Right lobe of liver (tissue), 6 donors: ENCODE measurements at regions not wholly inside any gene's neighbourhood (a gene's known extent, or its start where the extent isn't known, plus 50 kb on each side); places are given as distances from the start of the nearest gene placed in this dataset.

Experiments
- ATAC-seq, 4 donors: fragments of 200-7000 bp; cut with Tn5 transposase; one replicate each; pipeline ENCODE4 v1.9.1; 2020; ENCODE audit warnings: mild to moderate bottlenecking in 4 of 4, moderate library complexity in 4 of 4
- DNase-seq, 3 donors: peaks; one replicate each; pipeline ENCODE4 v3.0.0-alpha.2; 2020
- H3K27ac ChIP-seq, 3 donors: fragments of 200-600 bp; one replicate each; pipeline ENCODE4 v1.8.0; 2022
- H3K27me3 ChIP-seq, 2 donors: fragments of 200-600 bp; one replicate each; pipeline ENCODE4 v1.8.0; 2022
- H3K36me3 ChIP-seq, 4 donors: fragments of 200-600 bp; sonication (generic) in 1 of 4; one replicate each; pipeline versions ENCODE4 v1.5.1 to v1.8.0; 2017 to 2022; ENCODE audit warnings: control low read depth in 1 of 4
- H3K4me1 ChIP-seq, 4 donors: fragments of 200-600 bp; sonication (generic) in 1 of 4; one replicate each; pipeline versions ENCODE4 v1.5.1 to v1.8.0; 2017 to 2022; ENCODE audit warnings: control low read depth in 1 of 4
- H3K4me3 ChIP-seq, 3 donors: fragments of 200-600 bp; one replicate each; pipeline ENCODE4 v1.8.0; 2022
- H3K9me3 ChIP-seq, 4 donors: fragments of 200-600 bp; sonication (generic) in 1 of 4; one replicate each; pipeline versions ENCODE4 v1.5.1 to v1.8.0; 2017 to 2022; ENCODE audit warnings: control low read depth in 1 of 4
- POLR2A ChIP-seq: fragments of 450-650 bp; IDR thresholded peaks from one replicate; pipeline ENCODE4 v1.6.1; 2017; ENCODE audit warnings: antibody characterized with exemption, mild to moderate bottlenecking
- WGBS: methylation state at CpG from one replicate; pipeline ENCODE4 v1.1.6; 2018; ENCODE audit warnings: low coverage, low lambda C conversion rate; ENCODE audit not compliant: insufficient coverage; ENCODE audit errors: missing lambda C conversion rate; 5-methylcytosine and 5-hydroxymethylcytosine counted together
- intact Hi-C, 2 donors: fragments of 100-400 bp; cut with DNase I; formaldehyde crosslinking; loops; one replicate each; pipeline versions ENCODE4 v1.11.2 to v1.14.1; 2022
- TF ChIP-seq, protein P1 (sequence below), 4 donors: fragments of 200-600 bp in 3 of 4; fragments of 450-650 bp in 1 of 4; IDR thresholded peaks; one replicate each; pipeline versions ENCODE4 v1.5.1 to v1.8.0; 2016 to 2022; ENCODE audit warnings: antibody characterized with exemption in 4 of 4, mild to moderate bottlenecking in 2 of 4
- donor health status: DM: no; HTN: yes; CAD: no.
- donor health status: DM: no; HTN: no; CAD: no.
- donor health status: DM: no; HTN: no; CAD: no.
- donor health status: DM: no; HTN: yes; CAD: no.
- donor health status: DM: no; HTN: yes; CAD: no.

- intact Hi-C loops, result no loop called here
- TF ChIP-seq POLR2A, result no peak
- TF ChIP-seq, protein P1, sequence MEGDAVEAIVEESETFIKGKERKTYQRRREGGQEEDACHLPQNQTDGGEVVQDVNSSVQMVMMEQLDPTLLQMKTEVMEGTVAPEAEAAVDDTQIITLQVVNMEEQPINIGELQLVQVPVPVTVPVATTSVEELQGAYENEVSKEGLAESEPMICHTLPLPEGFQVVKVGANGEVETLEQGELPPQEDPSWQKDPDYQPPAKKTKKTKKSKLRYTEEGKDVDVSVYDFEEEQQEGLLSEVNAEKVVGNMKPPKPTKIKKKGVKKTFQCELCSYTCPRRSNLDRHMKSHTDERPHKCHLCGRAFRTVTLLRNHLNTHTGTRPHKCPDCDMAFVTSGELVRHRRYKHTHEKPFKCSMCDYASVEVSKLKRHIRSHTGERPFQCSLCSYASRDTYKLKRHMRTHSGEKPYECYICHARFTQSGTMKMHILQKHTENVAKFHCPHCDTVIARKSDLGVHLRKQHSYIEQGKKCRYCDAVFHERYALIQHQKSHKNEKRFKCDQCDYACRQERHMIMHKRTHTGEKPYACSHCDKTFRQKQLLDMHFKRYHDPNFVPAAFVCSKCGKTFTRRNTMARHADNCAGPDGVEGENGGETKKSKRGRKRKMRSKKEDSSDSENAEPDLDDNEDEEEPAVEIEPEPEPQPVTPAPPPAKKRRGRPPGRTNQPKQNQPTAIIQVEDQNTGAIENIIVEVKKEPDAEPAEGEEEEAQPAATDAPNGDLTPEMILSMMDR (IDR thresholded peaks at IDR 0.05), result no peak
- H3K36me3 ChIP-seq, result no peaks in the 10 kb centered on the region
- no peaks in the 10 kb centered on the region for H3K9me3 ChIP-seq
- H3K4me3 ChIP-seq, result no peak overlapping the region
- H3K27ac ChIP-seq, result no peak overlapping the region
- DNase-seq (no peak), ATAC-seq (no peak)
- H3K27me3 ChIP-seq, result peaks cover 0 to 4% of the 10 kb centered on the region in 2 donors
- H3K4me1 ChIP-seq, result no peaks in the 10 kb centered on the region
Measured at GRCh38 chrX:94751611-94752010, 1077.6 kb downstream of the FAM133A start.

DNA sequence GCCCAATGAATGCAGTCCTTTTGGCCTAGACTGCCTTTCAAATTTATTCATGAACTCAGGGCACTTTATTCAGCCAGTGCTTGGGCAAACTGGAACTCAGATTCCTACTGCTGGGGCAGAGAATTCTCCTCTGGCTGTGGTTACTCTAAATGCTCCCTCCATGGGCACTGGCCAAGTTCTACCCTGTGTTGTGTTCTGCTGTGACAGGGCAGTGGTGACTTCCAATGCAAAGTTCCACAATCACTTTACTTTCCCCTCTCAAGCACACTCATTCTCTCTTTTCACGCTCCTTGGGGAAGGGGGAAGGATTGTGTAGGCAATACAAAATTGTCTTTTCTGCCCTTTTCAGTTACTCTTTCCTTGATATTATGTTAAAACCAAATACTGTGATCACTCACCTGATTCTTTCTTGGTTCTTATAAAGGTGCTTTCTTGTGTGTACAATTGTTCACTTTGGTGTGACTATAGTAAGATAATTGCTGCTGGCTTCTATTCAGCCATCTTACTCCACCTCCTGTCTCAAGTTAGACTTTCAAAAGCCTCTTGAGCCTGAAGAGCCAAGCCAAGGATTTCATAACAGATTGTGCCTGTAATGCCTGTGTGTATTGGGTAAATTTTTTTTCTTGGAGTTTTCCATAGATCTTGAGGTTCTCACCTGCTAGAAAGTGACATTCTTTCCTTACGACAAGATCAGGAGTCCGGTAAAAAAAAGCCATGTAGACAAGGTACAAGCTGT, 1078.6 kb downstream of the FAM133A start:
- intact Hi-C loops, result no loop called here
- H3K9me3 ChIP-seq, result no peaks in the 10 kb centered on the region
- H3K27ac ChIP-seq, result no peak overlapping the region
- WGBS, result 66% methylated on average over 3 of the region's 3 CpGs
- peaks cover 0 to 4% of the 10 kb centered on the region in 2 donors for H3K27me3 ChIP-seq
- H3K4me3 ChIP-seq, result no peak overlapping the region
- no peak for TF ChIP-seq POLR2A
- TF ChIP-seq, protein P1 (IDR thresholded peaks at IDR 0.05), result no peak
- H3K36me3 ChIP-seq, result no peaks in the 10 kb centered on the region
- no peaks in the 10 kb centered on the region for H3K4me1 ChIP-seq
- ATAC-seq (no peak), DNase-seq (no peak)

DNA sequence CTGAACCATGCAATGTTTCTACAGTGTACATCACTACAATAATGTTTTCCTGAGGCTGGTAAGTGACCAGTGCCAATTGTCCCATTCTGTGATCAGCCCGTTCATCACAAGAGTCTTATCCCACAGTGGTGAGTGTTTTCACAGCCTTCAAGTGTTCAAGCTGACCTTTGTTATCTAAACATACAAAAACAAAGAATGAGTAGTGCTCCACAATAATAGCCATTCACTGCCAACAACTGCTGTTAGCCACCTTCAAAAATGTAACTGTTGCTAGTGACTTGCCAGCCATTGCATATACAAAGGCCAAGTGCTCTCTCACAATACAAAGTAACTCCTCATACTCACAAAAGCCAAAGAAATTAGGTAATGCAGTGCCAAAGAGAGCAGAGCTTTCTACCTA, 1084.1 kb downstream of the FAM133A start:
- WGBS, result 50% methylated on average over 1 of the region's 1 CpG
- H3K36me3 ChIP-seq, result no peaks in the 10 kb centered on the region

DNA sequence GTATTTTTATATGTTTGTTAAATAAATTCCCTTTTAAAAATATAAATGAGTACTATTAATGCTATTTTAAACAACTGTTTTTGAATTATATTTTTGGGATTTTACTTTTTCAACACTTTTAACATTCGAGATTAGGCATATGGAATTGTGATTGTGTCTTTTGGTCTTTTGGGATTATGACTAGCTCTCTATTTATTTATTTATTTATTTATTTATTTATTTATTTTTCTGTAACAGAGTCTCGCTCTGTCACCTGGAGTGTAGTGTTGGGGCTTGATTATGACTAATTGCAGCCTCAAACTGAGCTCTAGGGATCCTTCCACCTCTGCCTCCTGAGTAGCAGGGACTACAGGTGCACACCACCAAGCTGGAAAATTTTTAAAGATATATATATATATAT, 1101.6 kb downstream of the FAM133A start:
- TF ChIP-seq, protein P1 (IDR thresholded peaks at IDR 0.05), result no peak
- TF ChIP-seq POLR2A, result no peak
- WGBS, result 31% methylated on average over 2 of the region's 2 CpGs
- intact Hi-C loops, result no loop called here
- Histone ChIP-seq H3K27ac (no peak overlapping the region), H3K27me3 (peaks cover 0 to under 1% of the 10 kb centered on the region in 2 donors), H3K4me1 (no peaks in the 10 kb centered on the region), H3K9me3 (no peaks in the 10 kb centered on the region), H3K36me3 (no peaks in the 10 kb centered on the region), H3K4me3 (no peak overlapping the region)
- ATAC-seq (no peak), DNase-seq (no peak)

More for the DNA sequence above, 1084.1 kb downstream of the FAM133A start:
- Histone ChIP-seq H3K4me3 (no peak overlapping the region), H3K4me1 (no peaks in the 10 kb centered on the region), H3K9me3 (no peaks in the 10 kb centered on the region), H3K27me3 (no peaks in the 10 kb centered on the region), H3K27ac (no peak overlapping the region)
- TF ChIP-seq, protein P1 (IDR thresholded peaks at IDR 0.05), result no peak
- no peak for TF ChIP-seq POLR2A
- ATAC-seq (no peak), DNase-seq (no peak)
- intact Hi-C loops, result no loop called here
